ENCODE measurements at regions not wholly inside any gene's neighbourhood (a gene's known extent, or its start where the extent isn't known, plus 50 kb on each side); places are given as distances from the start of the nearest gene placed in this dataset.

- no peaks in the 10 kb centered on the region for H3K36me3 Mint-ChIP-seq
Observed at GRCh38 chr5:7015586-7016256, 302.5 kb downstream of the TENT4A start.

GRCh38 chr5:7016999-7017747 is 303.9 kb downstream of the TENT4A start:
- no peak for TF ChIP-seq CTCF (conservative IDR thresholded peaks at IDR 0.05)
- no peak for DNase-seq (ENCODE audit: extremely low spot score, unreplicated experiment)
- Mint-ChIP-seq H3K4me3 (no peak overlapping the region), H3K4me1 (ENCODE audit: unreplicated experiment) (no peaks in the 10 kb centered on the region), H3K27ac (no peak overlapping the region), H3K36me3 (no peaks in the 10 kb centered on the region), H3K9me3 (peaks cover 4% of the 10 kb centered on the region), H3K27me3 (peaks cover 7% of the 10 kb centered on the region)

More at GRCh38 chr5:7015586-7016256, 302.5 kb downstream of the TENT4A start:
- no peak for DNase-seq (ENCODE audit: extremely low spot score, unreplicated experiment)
- Mint-ChIP-seq H3K4me3 (no peak overlapping the region), H3K27ac (no peak overlapping the region), H3K9me3 (no peaks in the 10 kb centered on the region), H3K27me3 (peaks cover 7% of the 10 kb centered on the region), H3K4me1 (ENCODE audit: unreplicated experiment) (no peaks in the 10 kb centered on the region)
- TF ChIP-seq CTCF (conservative IDR thresholded peaks at IDR 0.05) = peak; percentile 54

GRCh38 chr5:7018198-7018597 is 305.0 kb downstream of the TENT4A start:
- no peak for DNase-seq (ENCODE audit: extremely low spot score, unreplicated experiment)
- Mint-ChIP-seq H3K4me1 (ENCODE audit: unreplicated experiment) (no peaks in the 10 kb centered on the region), H3K4me3 (no peak overlapping the region), H3K27me3 (peaks cover 3% of the 10 kb centered on the region), H3K27ac (no peak overlapping the region), H3K9me3 (peaks cover 4% of the 10 kb centered on the region), H3K36me3 (no peaks in the 10 kb centered on the region)
- no peak for TF ChIP-seq CTCF (conservative IDR thresholded peaks at IDR 0.05)

GRCh38 chr5:7018601-7019000 is 305.4 kb downstream of the TENT4A start:
- Mint-ChIP-seq H3K4me3 (no peak overlapping the region), H3K36me3 (no peaks in the 10 kb centered on the region), H3K27me3 (peaks cover 3% of the 10 kb centered on the region), H3K4me1 (ENCODE audit: unreplicated experiment) (no peaks in the 10 kb centered on the region), H3K9me3 (peaks cover 4% of the 10 kb centered on the region), H3K27ac (no peak overlapping the region)
- DNase-seq (ENCODE audit: extremely low spot score, unreplicated experiment) = no peak
- TF ChIP-seq CTCF (conservative IDR thresholded peaks at IDR 0.05) = no peak

GRCh38 chr5:7036192-7036835 is 323.1 kb downstream of the TENT4A start:
- DNase-seq (ENCODE audit: extremely low spot score, unreplicated experiment) = no peak
- Mint-ChIP-seq H3K4me1 (ENCODE audit: unreplicated experiment) (peaks cover 7% of the 10 kb centered on the region), H3K36me3 (no peaks in the 10 kb centered on the region), H3K9me3 (no peaks in the 10 kb centered on the region), H3K27ac (no peak overlapping the region), H3K27me3 (peaks cover 28% of the 10 kb centered on the region), H3K4me3 (no peak overlapping the region)
- no peak for TF ChIP-seq CTCF (conservative IDR thresholded peaks at IDR 0.05)

Measured in type B pancreatic cell (in vitro differentiated cells).